ENCODE measurements at regions not wholly inside any gene's neighbourhood (a gene's known extent, or its start where the extent isn't known, plus 50 kb on each side); places are given as distances from the start of the nearest gene placed in this dataset.

DNA sequence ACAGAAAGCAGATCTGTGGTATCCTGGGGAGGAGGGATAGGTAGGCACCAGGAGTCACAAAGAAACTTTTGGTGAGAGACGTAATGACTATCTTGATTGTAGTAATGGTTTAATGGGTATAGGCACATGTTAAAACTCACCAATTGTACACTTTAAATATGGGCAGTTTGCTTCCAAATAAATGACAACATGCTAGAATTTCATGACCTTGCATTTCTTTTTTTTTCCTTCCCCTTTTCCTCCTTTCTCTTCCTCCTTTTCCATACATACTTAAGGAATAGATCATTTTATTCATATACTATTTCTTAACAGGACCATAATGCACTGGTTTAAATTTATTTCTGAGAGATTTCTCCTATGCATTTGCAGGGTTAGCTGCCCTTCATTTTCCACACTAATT, 341.8 kb downstream of the TMEM182 start:
- DNase-seq (ENCODE audit: low spot score): no peak

DNA sequence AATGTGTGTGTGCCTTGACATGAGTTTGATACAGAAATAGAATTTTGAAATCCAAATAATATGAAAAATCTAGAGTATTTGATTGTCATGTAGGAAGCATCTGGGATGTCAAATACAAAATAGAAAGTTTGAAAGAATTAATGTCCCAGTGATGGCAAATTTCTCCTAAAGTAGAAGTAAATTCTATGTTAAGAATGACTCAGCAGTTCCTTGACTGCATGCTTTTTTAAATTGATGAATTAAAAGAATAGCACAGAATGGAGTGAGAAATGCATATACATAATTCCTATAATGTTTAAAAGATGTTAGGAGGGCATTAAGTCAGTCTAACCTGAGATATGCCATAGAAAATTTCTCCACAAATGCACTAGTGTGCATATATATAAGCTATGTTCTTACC, 357.5 kb downstream of the TMEM182 start:
- DNase-seq (ENCODE audit: low spot score): no peak

DNA sequence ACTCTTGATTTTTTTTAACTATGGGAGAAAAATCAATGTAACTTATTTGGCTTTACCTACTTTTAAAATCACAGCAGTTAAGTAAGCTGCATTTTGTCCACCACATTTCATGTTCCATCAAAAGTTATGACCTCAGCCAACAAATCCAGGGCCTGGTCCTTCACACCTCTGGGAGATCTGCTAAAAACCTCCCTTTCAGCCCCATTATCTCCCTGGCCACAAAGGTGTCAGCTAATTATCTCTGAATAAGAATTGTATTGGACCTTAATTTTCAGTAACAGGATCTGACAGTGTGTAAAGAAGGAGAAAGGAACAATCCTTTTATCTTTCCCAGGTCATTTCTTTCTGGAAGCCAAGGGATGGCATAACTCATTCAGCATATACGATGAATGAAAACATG, 359.3 kb downstream of the TMEM182 start:
- DNase-seq (ENCODE audit: low spot score): no peak

DNA sequence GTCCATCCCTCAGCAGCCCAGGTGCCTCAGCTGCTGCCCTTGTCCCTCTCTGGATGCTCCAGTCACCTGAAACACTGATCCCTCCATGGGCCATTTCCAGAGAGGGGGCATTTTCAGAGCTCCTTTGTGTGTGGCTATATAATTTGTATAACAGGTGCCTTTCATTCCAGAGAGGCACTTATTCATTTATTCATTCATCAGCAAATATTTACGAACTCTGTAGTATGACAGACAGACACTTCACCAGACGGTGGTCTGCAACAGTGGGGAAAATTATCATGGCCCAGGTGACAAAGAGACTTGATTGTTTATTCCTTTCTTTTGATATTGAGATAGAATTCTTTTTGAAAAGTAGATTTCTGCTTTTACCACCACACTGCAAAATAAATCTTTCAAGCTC, 361.7 kb downstream of the TMEM182 start:
- no peak for DNase-seq (ENCODE audit: low spot score)

DNA sequence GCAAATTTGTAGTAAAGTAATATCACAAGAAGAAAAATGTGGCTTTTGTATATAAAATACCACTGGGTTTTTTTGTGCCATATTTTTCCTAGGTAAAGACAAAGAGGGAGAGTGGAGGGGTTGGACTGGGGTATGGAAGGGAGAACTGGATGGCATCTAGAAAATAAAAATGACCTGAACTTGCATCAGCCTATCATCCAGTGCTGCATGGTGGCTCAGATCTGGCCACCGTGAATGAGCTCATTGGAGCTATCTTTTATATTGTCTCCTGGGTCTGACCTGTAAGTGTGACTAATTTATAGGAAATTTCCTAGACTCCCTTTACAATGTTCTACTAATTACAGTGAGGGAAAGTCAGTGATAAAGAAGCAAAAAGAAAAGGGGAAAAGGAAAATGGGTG, 369.0 kb downstream of the TMEM182 start:
- no peak for DNase-seq (ENCODE audit: low spot score)

DNA sequence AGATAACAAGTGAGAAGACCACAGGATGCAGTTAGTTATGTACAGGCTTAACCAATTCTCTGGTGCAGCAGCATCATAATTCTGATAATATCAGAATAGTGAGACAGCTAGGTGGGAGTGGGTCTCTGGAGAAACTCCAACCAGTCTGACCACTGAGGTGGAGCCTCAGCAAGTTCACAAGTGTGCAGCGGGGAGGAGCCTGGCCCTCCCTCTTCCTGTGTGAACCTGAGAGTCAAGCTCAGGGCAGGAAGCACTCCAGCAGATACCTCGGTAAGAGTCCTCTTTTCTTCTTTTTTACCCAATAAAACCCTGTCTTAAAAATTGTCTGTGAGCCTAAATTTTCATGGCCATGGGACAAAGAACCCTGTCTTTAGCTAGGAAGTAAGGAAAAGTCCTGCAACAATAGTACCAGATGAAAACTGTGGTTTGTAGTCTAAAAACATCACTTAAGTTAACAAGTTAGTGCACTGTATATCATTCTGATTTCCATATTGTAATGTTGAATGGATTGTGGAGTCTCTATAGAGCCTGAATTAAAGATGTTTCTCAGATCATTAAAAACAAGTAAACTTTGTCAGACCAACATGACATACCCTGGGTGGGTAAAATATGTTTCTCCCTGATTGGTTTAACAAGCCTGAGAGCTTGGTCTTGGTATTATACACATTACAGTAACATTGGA, 370.8 kb downstream of the TMEM182 start:
- no peak for DNase-seq (ENCODE audit: low spot score)

DNA sequence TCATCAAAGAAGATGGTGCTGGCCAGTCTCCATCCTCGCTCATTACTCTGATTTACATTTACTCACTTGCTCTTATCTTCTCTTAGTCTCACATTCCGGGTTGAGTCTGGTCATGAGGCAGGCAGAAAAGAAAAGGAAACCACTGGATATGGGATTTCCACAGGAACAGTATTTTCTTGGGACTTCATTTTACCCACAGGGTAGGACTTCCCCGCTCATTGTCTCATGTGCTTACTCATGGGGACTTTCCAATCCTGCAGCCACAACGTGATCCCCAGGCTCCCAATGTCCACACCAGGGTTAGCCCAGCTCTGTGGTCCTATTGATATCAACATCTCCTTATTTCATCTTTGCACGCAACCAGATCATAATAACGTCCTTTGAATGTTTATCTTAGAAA, 373.8 kb downstream of the TMEM182 start:
- DNase-seq (ENCODE audit: low spot score): no peak

DNA sequence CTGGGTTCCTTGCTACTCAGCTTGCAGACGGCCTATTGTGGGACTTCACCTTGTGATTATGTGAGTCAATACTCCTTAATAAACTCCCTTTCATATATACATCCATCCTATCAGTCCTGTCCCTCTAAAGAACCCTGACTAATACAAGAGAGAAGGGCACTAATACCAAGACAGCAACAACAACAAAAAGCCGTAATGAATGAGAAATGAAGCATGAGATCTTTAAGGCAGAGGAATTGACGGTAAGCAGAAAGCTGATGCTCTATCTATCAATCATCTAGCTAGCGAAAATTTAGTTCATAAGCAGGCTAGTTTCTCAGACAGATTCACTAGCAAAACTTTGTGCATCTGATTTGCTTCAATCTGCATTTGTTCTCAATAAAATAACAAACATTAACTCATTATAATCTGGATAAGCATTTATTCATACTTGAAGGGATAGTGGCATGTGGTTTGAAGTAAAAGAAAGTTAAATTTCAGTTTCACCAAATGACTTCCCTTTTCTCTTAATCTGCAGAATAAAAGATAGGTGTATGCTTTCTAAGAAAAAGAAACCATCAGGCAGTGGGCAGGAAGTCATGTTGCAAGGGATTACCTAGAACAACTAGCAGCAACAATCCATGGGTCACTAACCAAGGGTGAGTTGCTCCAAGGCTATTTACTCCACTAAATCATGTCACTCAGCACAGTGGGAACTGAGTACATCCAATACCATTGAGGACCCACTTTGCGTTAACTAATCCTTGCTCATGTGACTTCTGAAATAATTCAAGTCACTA, 376.5 kb downstream of the TMEM182 start:
- no peak for DNase-seq (ENCODE audit: low spot score)

DNA sequence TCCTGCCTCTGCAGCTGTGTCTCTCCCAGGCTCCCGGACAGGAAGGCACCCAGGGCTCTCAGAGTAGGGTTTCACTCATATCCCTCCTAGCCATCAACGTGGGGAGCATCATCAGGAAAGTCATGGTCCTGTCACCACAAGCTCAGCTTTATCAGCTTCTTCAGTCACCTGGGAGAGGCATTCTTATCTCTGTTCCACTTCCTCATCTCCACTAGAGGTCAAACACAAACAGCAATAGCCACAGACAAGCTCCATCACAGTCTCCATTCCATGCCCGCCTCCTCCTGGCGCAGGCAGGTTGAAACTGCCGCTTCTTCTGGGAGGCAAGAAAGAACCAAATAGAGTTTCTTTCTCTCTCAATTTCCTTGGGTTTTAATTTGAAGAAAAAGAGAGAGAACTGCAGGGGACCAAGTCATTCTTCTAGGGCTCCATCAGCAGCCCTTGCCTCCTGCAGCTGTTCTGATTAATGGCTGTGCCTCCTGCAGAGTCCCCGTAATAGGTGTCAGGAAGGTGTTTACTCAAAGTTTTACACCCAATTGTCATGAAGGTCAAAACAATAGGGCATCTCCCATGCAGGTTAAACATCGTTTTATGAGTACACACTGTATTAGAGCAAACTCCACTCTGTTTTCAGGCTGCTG, 377.9 kb downstream of the TMEM182 start:
- no peak for DNase-seq (ENCODE audit: low spot score)

DNA sequence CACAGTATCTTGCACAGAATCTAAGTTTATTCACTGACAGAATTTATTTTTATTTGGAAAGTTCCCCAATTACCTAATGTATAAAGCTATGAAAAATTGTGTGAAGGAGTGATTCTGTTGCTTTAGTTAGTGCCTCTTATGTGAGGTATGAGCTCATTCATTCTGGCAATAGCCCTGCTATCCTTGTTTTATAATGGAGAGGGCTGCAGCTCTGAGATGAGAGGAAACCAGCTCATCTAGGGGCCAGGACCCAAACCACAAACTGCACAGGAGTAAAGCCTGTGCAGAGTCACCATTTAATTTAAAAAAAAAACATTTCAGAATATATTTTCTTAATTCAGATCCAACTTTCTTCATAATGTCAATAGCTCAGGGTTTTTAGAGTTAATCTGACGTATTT, 383.0 kb downstream of the TMEM182 start:
- no peak for DNase-seq (ENCODE audit: low spot score)

DNA sequence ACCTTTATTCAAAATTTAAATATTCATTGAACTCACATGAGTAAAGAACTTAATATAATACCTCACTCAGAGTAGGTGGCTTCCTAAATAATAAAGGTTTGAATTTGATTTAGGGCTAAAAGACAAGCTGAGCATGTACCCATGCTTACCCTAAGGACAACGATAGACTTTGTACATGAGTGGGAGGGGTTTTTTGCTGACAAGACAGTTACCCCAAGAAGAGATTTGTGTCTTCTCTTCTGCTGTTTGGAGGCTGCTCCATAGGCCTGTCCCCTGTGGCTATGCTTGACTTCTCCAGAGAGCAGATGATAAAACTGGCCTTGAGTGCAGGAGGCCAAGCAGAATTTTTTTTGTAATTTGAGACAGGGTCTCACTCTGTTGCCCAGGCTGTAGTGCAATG, 383.9 kb downstream of the TMEM182 start:
- DNase-seq (ENCODE audit: low spot score): no peak

DNA sequence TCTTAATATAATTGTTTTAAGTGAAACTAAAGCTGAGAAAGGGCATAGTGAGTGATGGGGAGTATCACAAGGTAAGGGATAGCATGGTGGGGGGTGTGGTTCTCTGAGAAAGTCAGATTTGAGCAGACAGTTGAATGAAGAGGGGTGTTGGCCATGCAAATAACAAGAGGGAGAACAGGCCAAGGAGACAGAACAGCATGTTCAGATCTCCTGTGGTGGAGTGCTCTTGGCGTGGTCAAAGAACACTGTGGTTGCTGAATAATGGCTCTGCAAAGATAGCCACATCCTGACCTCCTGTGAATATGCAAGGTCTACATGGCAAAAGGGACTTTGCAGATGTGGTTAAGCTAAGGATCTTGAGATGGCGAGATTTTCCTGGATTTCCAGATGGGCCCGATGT, 389.2 kb downstream of the TMEM182 start:
- DNase-seq (ENCODE audit: low spot score): no peak

DNA sequence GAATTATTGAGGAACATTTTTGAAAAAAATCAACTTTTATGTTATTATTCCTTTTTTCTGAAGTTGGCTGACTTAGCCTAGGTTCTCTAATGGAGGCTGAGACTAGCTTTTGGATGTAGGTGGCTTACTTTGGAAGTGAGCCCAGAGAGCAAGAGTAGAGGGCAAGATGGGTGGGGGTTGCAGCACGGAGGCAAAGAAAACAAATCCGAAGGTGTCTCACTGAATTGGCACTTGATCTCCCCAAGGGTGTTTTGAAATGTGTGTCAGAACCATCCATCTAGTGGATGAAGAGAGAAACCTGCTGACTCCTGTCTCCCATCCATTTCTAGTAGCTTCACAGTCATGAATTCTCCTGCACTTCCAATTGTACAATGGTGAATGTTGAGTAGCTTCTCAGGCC, 390.7 kb downstream of the TMEM182 start:
- DNase-seq (ENCODE audit: low spot score): no peak

DNA sequence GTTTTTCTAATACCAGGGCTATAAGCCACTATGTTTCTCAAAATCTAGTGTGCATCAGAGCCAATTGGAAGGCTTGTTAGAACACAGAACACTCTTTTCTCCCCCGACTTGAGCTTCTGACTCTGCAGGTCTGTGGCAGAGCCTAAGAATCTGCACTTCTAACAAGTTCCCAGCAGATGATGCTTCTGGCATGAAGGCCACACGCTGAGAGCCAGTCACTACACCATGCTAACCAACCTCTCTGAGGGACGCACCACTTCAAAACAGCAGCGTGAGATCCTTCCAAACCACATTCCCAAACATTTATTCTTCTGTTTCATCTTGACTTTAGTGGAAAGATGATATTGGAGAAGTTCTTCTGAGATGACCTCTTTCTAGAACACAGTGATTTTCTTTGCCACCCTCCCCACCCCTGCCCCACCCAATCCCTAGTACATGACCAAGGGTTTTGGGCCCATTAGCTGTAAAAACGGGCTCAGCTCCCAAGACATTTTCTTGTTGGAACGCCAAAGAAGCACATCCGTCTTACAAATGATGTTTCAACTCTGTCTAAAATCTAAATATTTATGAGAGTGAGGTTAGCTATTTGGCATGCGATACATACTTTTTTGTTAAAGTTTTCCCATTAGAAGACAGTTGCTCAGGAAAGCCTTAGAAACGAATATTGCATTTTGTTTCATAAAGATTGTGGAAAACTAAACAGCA, 391.9 kb downstream of the TMEM182 start:
- DNase-seq (ENCODE audit: low spot score): no peak

DNA sequence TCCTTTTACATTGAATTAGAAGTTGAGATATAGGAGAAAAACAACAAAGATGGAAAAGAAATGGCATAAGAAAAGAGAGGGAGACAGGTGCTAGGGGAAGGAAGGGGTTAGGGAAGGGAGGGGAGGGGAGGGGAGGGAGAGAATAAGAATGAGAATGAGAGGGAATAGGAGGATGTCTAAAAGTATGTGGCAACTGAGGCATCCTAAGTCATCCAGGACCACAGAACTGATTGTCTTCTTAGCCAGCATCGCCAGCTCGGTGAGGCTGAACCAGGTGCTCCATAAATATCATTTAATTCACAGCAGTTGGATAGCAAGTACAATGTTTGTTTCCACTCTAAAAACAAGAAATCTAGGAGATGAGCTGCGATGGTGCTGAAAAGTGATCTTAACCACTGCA, 393.5 kb downstream of the TMEM182 start:
- no peak for DNase-seq (ENCODE audit: low spot score)

DNA sequence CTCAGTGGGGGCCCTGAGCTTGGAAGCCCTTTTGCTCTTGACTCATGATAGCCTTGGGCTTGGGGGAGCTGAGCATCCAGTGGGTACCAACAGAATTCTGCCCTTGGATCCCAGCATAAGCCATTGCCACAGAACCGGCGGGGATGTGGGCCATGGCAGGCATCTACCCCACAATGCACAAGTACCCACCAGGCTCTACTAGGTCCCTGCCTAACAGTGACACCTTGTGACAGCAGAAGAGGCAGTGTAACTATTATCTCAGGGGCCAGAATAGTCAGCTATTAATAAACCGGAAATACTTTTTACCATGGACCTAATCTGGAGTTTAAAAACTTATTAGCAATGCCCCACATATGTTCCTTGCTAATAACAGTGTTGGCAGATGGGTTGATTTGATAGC, 397.2 kb downstream of the TMEM182 start:
- no peak for DNase-seq (ENCODE audit: low spot score)

DNA sequence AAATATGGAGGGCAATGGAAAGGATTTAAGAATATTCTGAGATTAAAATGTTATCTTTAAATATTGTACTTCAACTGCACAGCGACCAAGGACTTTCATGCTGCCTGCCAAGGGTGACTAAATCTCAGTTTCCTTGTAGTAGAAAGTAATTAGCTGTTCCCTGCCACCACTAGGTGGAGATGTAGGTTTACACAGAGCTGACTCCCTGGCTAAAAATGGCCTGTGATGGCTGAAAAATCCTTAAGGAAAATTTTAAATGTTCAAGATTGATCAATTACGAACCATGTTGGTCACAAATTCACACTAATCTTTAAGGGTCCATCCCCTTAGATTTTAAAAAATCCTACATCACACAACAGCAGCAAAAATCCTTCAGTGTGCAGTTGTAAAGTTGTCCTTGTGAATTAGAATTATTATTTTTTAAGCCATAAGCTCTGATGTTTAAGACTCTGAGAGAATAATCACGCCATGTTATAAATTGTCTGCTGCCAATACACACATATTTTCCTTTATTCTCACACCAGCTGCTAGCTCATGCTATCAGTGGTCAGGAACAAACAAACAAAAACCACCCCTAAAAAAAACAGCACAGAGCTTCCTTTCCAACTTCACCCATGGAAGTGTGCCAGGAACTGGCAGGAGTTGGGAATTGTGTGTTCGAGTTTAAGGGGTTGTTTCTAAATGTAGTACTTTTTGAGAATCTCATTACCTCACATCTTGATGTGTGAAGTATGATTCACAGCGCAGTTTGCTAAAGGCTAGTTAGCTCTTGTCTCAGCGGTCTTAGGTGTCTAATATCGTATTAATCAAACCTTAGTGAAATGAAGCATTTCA, 399.8 kb downstream of the TMEM182 start:
- no peak for DNase-seq (ENCODE audit: low spot score)

DNA sequence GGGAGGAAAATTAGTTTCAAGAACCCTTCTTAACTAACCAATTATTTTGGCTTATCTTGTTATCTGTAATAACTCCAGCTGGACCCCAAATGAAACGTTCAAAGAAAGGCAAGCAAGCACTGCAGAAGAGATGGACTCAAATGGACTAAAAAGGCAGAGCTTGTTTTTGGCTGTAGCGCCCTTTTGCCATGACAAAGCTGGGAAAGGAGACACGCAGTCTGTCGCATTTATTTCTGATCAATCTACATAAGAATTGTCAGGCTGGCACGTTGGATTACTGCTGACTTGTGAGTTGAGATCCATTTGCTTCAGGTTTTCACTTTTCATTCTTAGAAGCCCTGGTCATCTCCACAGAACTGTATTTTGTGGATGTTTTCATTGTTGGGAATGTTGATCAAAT, 402.9 kb downstream of the TMEM182 start:
- DNase-seq (ENCODE audit: low spot score): no peak

DNA sequence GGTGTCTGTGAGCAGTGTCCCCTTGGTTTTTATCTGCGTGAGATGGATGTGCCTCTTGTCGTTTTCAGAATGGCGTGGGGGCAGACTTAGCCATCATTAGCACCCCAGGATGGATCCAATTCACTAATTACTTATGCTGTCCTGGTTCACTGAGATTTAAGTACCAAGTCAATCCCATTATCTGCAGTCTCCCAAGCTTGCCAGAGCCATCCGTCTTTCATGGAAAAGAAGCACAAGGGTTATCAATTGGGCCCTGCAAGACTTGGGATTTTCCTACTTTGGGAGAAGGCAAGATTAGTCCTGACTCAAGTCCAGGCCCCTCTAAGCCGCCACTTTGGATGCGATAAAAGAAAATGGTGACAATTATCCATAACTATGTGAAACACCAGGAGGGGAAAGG, 404.0 kb downstream of the TMEM182 start:
- DNase-seq (ENCODE audit: low spot score): peak; percentile 50

DNA sequence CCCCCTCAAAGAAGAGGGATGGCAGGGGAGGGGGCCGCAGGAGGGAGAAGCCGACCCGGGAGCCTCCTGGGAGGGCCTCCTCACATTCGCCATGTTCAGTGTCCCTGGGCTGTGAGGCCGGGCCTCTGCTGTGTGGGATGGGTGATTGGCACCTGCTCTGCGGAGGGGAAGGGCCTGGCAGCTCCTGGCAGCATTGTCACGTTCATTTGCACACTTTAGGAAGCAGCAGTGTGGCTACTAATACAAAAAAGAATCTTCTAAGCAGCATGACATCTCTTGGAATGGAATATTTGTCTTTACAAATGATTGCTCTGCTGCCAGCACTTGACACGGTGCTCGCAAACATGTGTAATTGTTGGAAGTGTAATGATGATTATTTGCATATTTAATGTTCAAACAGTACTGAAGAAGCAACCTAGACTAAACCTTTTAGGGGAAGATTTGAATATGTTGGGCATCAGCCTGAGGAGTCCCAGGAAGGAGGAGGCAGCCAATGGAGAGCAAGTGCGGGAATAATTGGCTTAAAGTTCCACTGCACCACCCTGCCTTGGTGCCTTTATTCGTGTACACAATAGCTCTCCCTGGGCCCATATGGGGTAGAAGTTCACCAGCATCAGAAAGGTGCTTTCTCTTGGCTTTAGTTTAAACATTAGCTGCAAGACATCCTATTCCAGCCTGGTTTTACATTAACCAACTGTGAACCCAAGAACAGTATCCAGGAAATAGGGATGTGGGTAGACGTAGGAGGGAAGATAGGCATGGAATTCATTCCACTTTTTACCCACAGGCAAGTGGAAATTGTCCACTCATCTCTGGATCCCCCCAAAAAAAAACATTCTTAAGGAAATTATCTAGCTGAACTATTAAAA, 404.9 kb downstream of the TMEM182 start:
- DNase-seq (ENCODE audit: low spot score): no peak

DNA sequence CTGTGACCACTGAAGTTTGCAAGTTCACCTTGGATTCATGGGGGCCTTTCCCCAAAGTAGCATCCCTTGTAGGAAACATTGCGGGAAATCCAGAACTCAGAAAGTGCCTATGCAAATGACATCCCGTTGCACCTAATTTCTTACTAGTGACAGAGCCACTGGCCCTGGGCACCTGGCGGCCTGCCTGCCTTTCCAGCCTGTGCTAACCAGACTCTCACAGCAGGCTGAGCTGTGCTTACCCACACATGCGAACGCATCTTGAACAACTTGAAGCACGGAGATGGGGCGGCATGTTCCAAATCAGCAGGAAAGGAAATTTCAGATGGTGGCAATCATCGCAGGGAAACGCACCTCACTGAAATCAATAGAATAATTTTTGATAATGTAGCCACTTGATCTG, 405.8 kb downstream of the TMEM182 start:
- DNase-seq (ENCODE audit: low spot score): no peak
